Pancreas (tissue), 10 donors: ENCODE measurements at regions not wholly inside any gene's neighbourhood (a gene's known extent, or its start where the extent isn't known, plus 50 kb on each side); places are given as distances from the start of the nearest gene placed in this dataset.

Source experiments
- ATAC-seq, 4 donors: fragments of 200-7000 bp; cut with Tn5 transposase; one replicate each; pipeline versions ENCODE4 v1.8.0 to v1.9.1; 2020; ENCODE audit warnings: mild to moderate bottlenecking in 4 of 4, moderate library complexity in 4 of 4
- DNase-seq, 6 donors: peaks; one replicate each; pipeline ENCODE4 v3.0.0-alpha.2; 2020
- FAIRE-seq: peaks from 2 replicates; lab custom pipeline; 2012; peaks lifted over from hg19 to GRCh38; lab: Jason Lieb, UNC
- H3K27ac ChIP-seq, 4 donors: fragments of 200-600 bp; sonication (generic); 1 replicate in 3 of 4; 2 replicates in 1 of 4; pipeline versions ENCODE4 v1.5.0 to v1.8.0; 2020
- H3K27me3 ChIP-seq, 4 donors: fragments of 200-600 bp; one replicate each; pipeline ENCODE4 v1.8.0; 2021
- H3K36me3 ChIP-seq, 3 donors: fragments of 200-600 bp; sonication (generic) in 1 of 3; one replicate each; pipeline versions ENCODE4 v1.5.0 to v1.8.0; 2020 to 2021
- H3K4me1 ChIP-seq, 3 donors: fragments of 200-600 bp; one replicate each; pipeline ENCODE4 v1.8.0; 2021
- H3K4me3 ChIP-seq, 4 donors: fragments of 200-600 bp; sonication (generic) in 2 of 4; one replicate each; pipeline versions ENCODE4 v1.5.0 to v1.8.0; 2020 to 2021
- H3K9me3 ChIP-seq, 4 donors: fragments of 200-600 bp; one replicate each; pipeline ENCODE4 v1.8.0; 2021
- CTCF ChIP-seq, 4 donors: fragments of 200-600 bp; sonication (generic) in 3 of 4; IDR thresholded peaks; one replicate each; pipeline versions ENCODE4 v1.5.0 to v1.8.0; 2021; ENCODE audit warnings: antibody characterized with exemption in 4 of 4
- WGBS, 2 donors: extraction: QIAGEN DNeasy Blood & Tissue Kit; methylation state at CpG; one replicate each; pipeline ENCODE4 v1.1.7; 2013; 5-methylcytosine and 5-hydroxymethylcytosine counted together
- intact Hi-C, 3 donors: fragments of 100-400 bp; cut with DNase I; formaldehyde crosslinking; loops; one replicate each; pipeline versions ENCODE4 v1.11.1 to v1.14.2; 2022
- donor health status: healthy with polysubstance abuse.
- donor health status: DM: no; HTN: no; CAD: no; lungs with moderate emphysema.
- donor health status: DM: no; HTN: no; CAD: no.
- donor health status: control.
- donor health status: control.
- donor health status: Bipolar disorder and iron deficiency.
- donor health status: DM: yes; HTN: yes; CAD: no.
- donor health status: DM: no; HTN: no; CAD: no.
- donor health status: DM: no; HTN: no; CAD: no.
- donor health status: DM: yes; HTN: yes; CAD: no.

- no peak for TF ChIP-seq CTCF (IDR thresholded peaks at IDR 0.05)
- no peaks in the 10 kb centered on the region for H3K9me3 ChIP-seq
- H3K36me3 ChIP-seq: no peaks in the 10 kb centered on the region
- no peak for DNase-seq
- H3K27me3 ChIP-seq: no peaks in the 10 kb centered on the region
- ATAC-seq: no peak
- intact Hi-C loops: no loop called here
- no peak for FAIRE-seq
- no peak overlapping the region for H3K27ac ChIP-seq
- no peak overlapping the region for H3K4me3 ChIP-seq
- no peaks in the 10 kb centered on the region for H3K4me1 ChIP-seq
These were observed 805.7 kb downstream of the METTL15 start for GRCh38 chr11:28913883-28914282.

- Histone ChIP-seq H3K9me3 (no peaks in the 10 kb centered on the region), H3K36me3 (no peaks in the 10 kb centered on the region), H3K4me3 (no peak overlapping the region), H3K27me3 (no peaks in the 10 kb centered on the region), H3K4me1 (no peaks in the 10 kb centered on the region), H3K27ac (no peak overlapping the region)
- WGBS, 2 donors: 56 to 71% methylated on average over 1 of the region's 1 CpG
- intact Hi-C loops: no loop called here
- TF ChIP-seq CTCF (IDR thresholded peaks at IDR 0.05): no peak
- FAIRE-seq: no peak
- DNase-seq: no peak
- ATAC-seq: no peak
These were observed 803.6 kb downstream of the METTL15 start for GRCh38 chr11:28911829-28912228.

DNA sequence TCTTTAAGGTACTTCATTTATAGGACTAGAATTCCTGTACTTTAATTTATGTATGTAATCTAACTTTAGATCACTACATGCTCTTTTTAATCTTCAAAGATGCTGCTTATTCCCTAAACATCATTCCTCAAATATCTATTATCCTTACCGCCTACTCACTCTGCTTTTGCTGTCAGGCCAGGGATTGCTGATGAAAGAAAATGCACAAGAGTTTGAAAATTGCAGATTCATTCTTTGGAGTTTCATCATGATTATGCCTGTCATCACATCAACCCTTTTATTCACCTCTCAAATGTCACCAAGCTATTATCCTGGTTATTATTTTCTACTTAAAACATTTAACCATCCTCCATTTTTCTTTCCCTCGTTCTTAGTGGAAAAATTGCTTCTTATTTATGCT is 802.7 kb downstream of the METTL15 start:
- H3K36me3 ChIP-seq: no peaks in the 10 kb centered on the region
- ATAC-seq: no peak
- no peaks in the 10 kb centered on the region for H3K9me3 ChIP-seq
- no peak overlapping the region for H3K4me3 ChIP-seq
- no peak for FAIRE-seq
- no peaks in the 10 kb centered on the region for H3K4me1 ChIP-seq
- no peak overlapping the region for H3K27ac ChIP-seq
- intact Hi-C loops: no loop called here
- WGBS, 2 donors: 69 to 72% methylated on average over 2 of the region's 2 CpGs
- H3K27me3 ChIP-seq: no peaks in the 10 kb centered on the region
- TF ChIP-seq CTCF (IDR thresholded peaks at IDR 0.05): no peak
- DNase-seq: no peak

DNA sequence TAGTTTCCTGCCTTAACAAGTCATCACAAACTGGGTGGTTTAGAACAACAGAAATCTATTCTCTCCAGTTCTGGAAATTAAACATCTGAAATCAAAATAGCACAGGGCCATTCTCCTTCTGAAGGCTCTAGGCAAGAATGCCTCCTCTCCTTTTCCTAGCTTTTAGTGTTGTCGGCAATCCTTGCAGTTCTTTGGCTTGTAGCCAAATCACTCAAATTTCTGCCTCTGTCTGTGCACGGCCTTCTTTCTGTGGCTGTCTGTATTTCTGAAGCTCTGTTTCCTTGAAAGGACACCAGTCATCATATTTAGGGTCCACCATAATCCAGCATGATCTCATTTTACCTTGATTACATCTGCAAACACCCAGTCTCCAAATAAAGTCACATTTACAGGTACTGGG is 795.5 kb downstream of the METTL15 start:
- H3K27ac ChIP-seq: no peak overlapping the region
- H3K4me1 ChIP-seq: no peaks in the 10 kb centered on the region
- no peaks in the 10 kb centered on the region for H3K9me3 ChIP-seq
- intact Hi-C loops: no loop called here
- H3K4me3 ChIP-seq: no peak overlapping the region
- DNase-seq: no peak
- WGBS, 2 donors: 30 to 39% methylated on average over 2 of the region's 2 CpGs
- ATAC-seq: no peak
- TF ChIP-seq CTCF (IDR thresholded peaks at IDR 0.05): no peak
- no peaks in the 10 kb centered on the region for H3K27me3 ChIP-seq
- no peaks in the 10 kb centered on the region for H3K36me3 ChIP-seq
- FAIRE-seq: no peak

- Histone ChIP-seq H3K27me3 (no peaks in the 10 kb centered on the region), H3K27ac (no peak overlapping the region), H3K4me1 (no peaks in the 10 kb centered on the region), H3K36me3 (no peaks in the 10 kb centered on the region), H3K4me3 (no peak overlapping the region), H3K9me3 (no peaks in the 10 kb centered on the region)
- WGBS, 2 donors: 55 to 91% methylated on average over 3 of the region's 3 CpGs
- no peak for DNase-seq
- no peak for ATAC-seq
- no peak for FAIRE-seq
- TF ChIP-seq CTCF (IDR thresholded peaks at IDR 0.05): no peak
- intact Hi-C loops: no loop called here
These were observed 792.2 kb downstream of the METTL15 start for GRCh38 chr11:28900427-28900826.
